Nucleus accumbens (tissue), 56 donors: ENCODE measurements at regions not wholly inside any gene's neighbourhood (a gene's known extent, or its start where the extent isn't known, plus 50 kb on each side); places are given as distances from the start of the nearest gene placed in this dataset.

Source experiments
- DNase-seq, 56 donors: peaks; one replicate each; lab custom pipeline; 2025; lab: John Stamatoyannopoulos, UW

DNA sequence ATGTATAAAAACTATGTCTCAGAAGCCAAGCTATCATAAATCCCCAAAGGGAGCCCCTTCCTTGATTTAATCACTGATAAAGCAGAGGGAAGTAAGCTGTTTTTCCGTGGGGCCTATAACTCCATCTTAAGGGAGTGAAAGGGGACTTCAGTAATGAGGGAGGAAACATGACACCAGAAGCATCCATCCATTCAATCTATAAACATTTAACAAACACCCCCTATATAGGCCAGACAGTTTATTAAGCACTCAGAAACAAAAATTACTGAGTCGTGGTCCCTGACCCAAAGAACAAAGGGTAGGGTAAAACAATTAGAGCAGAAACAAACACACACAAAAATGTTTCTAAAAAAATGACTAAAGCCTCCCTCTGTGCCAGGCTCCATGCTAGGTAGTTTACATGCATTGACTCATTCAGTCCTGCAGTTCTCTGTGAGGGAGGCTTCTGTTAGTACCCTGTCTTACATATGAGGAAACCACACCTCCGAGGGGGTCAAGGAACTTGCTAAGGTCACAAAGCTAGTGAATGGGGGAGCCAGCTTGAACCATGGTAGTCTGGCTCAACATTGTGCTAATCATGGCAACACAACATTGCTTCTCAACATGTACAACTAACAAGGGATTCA, 472.1 kb downstream of the CDH2 start:
- DNase-seq, result no peak

DNA sequence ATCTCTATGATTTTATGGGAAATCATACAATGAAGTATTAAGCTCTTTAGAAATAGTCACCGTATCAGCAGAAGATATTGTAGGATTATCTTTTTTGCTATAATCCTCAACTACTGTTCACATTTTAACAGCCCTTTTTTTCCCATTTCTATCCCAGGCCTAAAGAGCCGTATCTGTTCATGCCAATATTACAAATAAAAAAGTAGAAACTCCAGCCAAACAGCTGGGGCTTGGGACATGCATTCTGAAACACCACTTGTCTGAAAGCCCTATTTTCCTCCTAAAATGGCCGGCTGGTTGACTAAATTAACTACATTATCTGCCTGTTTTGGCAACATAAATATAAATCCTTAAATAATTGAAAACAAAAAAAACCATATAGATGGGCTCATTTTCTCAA, 477.8 kb downstream of the CDH2 start:
- no peak for DNase-seq

GRCh38 chr18:27696148-27696547, 480.8 kb downstream of the CDH2 start:
- DNase-seq, result no peak

GRCh38 chr18:27695503-27695902, 481.4 kb downstream of the CDH2 start:
- no peak for DNase-seq

- DNase-seq, result no peak
Measured at GRCh38 chr18:27695052-27695451, 481.9 kb downstream of the CDH2 start.

- DNase-seq, result no peak
Measured at GRCh38 chr18:27688581-27688980, 488.3 kb downstream of the CDH2 start.

GRCh38 chr18:27687351-27687979, 489.5 kb downstream of the CDH2 start:
- no peak for DNase-seq

DNA sequence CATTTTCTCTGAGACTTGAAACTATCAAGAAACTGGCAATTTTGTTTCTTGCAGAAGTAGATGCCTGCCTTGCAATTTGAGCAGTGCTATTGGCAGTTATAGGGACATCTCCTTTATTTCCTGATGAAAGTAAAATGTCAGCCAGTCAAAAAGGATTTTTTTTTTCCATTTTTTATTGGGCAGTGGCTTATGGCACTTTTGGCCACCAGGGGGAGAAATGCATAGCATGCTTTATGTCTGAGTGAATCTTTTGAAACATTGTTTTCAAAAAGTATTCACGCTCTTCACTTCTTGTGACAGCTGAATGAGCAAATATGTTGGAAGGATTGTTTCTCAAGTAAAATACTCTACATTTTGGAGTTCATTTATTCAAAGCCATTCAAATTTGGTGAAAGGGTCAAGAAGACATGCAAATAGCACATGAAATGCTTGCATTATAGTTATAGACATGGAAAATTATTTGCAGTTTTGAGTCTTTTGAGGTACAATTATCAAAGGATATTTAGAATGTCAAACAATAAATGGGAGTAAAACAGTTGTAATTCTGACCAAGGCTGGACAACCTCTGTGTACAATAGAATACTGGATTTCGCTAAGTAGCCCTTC, 491.0 kb downstream of the CDH2 start:
- peak in 4 of 56 donors; percentile 2 to 4 (median 2) for DNase-seq

- DNase-seq, result no peak
Measured at GRCh38 chr18:27685091-27685490, 491.8 kb downstream of the CDH2 start.

DNA sequence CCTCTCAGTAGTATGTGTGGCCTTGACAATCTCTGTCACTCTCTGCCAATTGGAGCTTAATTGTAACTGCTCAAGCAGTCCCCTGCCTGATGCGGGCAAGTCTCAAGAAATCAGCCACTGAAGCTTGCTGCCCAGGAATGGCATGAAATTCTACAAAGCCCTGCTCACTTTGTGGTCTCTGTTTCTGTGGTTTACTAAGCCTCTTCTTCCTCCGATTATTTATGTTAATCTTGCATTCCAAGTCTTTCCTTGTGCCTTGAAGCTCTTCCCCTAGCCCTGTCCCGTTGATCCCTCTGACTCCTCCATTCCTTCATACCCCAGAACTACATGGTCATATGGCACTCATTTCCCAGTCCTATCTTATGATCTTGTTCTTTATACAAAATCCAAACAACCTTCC, 489.3 kb upstream of the CHST9 start:
- DNase-seq, result no peak

- no peak for DNase-seq
Measured at GRCh38 chr18:27673861-27674260, 488.8 kb upstream of the CHST9 start.

DNA sequence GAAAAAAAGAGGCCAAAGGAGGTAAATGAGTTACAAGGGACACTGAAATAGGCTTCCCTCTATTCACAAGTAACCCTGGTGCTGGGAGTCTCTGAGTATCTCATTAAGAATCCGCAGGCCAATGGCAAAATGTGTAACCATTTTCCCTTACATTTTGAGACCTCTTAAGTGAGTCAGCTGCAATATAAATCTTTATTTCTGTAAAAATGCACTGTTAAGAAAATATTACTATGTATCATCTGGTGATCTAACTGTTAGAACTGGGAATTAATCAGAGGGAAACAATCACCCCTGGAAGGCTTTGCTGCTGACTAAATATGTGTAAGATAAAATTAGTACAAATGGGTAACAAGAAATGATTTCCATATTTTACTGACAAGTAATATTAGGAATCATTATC, 483.1 kb upstream of the CHST9 start:
- no peak for DNase-seq

DNA sequence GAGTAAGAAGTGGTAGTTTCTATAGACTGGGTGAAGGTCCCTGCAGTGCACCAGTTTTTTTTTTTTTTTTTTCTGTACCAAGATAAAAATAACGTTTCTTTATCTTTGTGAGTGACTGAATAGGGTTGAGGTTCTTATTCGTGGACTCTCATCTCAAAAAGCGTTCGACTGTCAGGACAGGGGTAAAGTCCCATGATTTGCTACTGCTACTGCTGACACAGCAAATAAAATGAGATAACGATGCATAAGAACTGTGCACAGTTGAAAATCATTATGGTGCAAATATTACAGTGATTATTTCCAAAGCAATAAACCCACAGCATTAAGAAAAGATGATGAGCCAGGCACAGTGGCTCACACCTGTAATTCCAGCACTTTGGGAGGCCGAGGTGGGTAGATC, 482.0 kb upstream of the CHST9 start:
- no peak for DNase-seq

- DNase-seq, result no peak
Measured at GRCh38 chr18:27666016-27666415, 480.9 kb upstream of the CHST9 start.

GRCh38 chr18:27665264-27665799, 480.2 kb upstream of the CHST9 start:
- DNase-seq, result no peak

- no peak for DNase-seq
Measured at GRCh38 chr18:27662949-27663348, 477.8 kb upstream of the CHST9 start.

- DNase-seq, result no peak
Measured at GRCh38 chr18:27662537-27662936, 477.4 kb upstream of the CHST9 start.

DNA sequence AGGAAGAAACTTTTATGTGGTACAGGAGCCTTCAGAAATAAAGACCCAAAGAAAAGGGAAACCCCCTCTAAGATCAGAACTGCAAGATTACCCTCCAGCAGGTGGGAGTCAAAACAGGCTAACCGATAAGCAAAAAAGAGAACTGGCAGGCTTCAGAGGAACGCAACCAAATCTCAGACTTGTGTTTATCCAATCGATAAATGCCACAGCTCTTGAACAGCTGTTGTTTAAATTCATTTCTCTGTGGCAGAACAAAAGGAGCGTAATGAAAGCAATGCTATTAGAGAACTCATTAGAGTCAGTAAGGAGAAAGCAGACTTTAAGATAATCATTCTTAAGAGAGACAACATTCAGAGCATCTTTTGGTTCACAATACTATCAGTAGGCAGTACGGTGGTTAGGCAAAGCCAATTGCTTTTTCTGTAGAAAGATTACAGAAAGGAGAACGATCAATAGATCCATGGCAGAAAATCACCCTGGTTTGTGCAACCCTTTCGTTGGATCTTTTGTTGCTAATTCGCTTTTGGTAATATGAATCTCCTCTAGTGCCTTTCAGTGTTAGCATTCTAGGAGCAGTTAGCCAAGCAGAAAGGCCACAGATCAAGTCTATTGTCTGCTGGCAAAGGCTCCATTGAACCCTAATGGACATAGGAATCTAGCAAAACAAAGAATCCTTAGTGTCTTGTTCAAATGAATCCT, 476.4 kb upstream of the CHST9 start:
- peak in 3 of 56 donors; percentile 0 to 4 (median 2) for DNase-seq

DNA sequence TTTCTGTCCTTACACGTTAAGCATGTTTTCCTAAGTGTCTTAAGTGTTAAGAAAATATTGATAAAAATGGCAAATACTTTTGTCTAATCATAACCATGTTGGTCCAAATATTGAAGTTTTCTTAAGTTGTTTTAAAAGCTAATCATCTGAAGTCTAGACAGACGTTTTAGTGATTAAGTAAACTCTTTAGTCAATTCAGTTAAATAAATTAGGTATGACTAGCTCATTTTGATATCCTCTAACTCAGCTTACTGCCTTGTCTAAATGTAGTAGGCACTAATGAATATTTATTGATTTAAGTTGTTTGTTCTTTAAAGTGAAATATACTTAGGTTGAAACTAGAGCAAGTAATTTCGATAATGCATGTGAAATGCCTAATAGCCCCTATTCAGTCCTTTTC, 471.8 kb upstream of the CHST9 start:
- DNase-seq, result no peak

DNA sequence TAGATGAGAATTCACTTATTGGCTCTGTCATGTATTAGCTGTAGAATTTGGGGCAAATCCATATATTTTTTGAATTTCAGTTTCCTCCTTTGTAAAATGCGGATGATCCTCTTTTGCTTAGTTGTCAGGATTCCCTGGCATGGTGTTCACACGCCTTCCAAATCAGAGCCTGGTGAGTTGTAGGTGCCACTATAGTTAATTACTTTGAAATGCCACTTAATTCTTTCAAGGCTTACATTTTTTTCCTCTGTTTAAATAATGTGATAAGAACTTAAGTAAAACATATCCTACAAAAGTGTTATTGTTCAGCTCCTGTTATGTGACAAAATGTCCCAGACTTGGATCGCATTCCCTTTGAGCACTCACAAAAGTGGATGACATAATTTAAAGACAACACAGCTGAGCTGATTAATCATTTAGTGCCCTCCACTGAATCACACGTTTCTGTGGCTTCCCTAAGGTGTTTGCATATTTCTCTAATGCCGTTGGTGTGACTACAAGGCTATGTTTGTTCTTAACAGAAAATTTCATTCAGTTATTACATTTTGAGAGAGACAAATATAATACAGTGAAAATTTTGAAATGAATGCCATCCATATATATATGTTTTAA, 471.2 kb upstream of the CHST9 start:
- no peak for DNase-seq

DNA sequence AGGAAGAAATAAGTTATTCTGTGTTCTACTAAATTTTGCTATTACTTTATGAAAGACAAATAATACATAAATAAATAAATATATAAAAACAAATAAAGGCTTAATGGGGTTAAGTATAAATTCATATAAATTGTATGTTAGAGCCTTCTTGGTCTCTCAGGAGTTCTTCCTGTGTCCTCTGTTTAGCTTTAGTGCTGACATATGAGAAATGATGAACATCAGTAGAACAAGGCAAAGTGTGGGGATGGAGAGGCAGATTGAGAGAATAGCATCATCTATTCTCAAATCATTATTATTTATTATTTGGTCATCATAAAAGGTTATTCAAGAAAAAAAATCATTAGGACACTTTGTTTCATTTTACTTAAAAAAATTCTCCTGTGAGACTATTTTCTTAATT, 468.1 kb upstream of the CHST9 start:
- DNase-seq, result no peak
